ENCODE measurements at regions not wholly inside any gene's neighbourhood (a gene's known extent, or its start where the extent isn't known, plus 50 kb on each side); places are given as distances from the start of the nearest gene placed in this dataset.
"Not testable (repeated sequence)": the region's sequence is repeated elsewhere in the genome, so short reads cannot be mapped to it uniquely, and the experiment has no call there.

DNA sequence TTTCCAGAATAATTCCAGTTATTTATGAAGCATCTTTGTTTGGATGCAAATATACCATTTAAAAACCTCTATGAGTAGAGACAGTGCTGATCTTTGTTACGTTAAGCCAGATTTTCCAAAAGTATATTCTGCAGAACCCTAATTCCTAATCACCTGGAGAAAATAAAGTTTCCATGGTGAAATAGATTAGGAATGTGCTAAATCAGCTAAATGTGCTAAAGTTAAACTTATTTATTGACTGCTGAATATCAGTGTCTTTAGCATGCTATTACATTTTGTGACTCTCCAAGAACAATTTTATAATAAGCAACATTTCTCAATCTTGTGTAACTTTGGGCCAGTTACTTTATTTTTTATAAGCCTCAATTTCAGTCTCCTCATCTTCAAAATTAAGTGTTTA, 196.3 kb upstream of the NFIA start:
- DNase-seq, result no peak

DNA sequence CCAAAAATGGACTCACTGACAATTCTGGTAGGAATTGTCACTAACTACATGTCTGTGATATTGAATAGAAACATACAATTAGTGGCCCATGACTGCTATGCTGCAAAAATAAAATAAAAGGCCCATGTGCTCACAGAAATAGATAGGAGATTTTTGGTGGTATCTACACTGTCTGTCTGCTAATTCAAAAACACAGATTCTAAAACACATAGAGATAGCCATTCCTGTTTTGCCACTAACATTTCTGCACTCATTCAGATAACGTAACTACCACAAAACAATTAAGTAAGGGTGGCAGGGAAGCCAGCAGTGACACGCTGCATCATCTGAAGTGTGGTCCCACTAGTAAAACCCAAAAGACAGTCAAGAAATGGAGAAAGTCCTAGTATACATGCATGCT, 202.2 kb upstream of the NFIA start:
- no peak for DNase-seq

DNA sequence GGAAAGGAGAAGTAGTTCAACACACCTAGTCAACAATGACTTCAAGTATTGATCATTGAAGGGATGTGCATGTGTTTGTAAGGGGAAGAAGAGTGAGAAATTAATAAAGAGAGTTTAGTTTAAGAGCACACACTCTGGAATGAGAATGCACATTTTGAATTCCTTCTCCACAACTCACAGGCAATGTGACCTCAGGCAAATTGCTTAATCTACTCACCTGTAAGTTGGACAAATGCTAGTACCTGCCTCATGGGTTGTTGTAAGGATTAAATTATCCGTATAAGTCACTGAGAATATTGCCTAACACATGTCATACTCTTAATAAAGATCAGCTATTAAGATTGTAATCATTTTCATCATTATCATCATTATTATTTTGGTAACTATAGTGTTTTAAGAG, 204.0 kb upstream of the NFIA start:
- DNase-seq, result no peak

- no peak for DNase-seq
Observed at GRCh38 chr1:60877376-60877775, 205.0 kb upstream of the NFIA start.

DNA sequence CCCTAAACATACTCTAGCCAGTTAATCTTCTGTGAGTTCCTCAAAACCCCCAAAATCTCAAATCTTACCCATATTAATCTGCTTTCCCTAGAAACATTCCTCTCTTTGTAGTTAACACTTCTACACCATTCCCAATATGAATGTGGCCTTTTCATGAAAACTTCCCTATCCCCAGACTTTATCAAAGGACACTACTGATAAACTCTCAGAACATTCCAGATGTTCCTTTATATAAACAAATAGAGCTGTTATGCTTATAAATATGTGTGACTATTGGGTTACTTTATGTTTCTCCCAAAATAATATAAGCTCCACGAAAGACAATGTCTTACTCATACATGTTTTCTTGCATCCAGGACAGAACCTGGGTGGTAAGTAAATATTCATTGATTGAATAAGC, 205.4 kb upstream of the NFIA start:
- DNase-seq, result no peak

GRCh38 chr1:60875138-60875537, 207.2 kb upstream of the NFIA start:
- no peak for DNase-seq

GRCh38 chr1:60874718-60875117, 207.6 kb upstream of the NFIA start:
- no peak for DNase-seq

GRCh38 chr1:60873396-60873795, 209.0 kb upstream of the NFIA start:
- DNase-seq, result not testable (repeated sequence)

DNA sequence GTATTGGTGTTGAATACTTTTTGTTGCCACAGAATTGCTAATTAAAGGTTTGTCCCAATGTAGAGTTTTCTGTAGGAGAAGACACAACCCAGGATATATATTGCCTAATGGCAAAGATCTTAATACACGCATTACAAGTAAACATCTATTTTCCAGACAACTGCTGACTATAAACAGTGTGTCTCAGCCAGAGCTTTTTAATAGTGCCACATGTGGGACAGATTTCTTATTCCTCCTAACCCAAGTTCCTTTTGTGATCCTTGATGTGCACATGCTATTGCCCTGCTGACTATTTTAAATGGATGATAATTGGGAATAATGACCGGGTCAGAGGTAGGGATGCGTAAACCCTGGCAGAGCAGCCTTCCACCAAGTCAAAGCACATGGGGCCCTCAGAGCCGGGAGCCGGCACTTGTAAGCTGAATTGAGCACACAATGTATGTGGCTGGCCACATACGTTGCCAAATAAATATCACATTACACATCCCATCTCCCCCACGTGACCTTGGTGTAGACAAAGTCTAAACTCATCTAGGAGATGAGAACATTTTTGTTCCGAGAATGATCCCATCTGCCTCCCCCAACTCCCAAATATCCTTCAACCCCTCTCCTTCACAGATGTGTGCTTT, 209.8 kb upstream of the NFIA start:
- no peak for DNase-seq

- no peak for DNase-seq
Observed at GRCh38 chr1:60870269-60870865, 212.0 kb upstream of the NFIA start.

DNA sequence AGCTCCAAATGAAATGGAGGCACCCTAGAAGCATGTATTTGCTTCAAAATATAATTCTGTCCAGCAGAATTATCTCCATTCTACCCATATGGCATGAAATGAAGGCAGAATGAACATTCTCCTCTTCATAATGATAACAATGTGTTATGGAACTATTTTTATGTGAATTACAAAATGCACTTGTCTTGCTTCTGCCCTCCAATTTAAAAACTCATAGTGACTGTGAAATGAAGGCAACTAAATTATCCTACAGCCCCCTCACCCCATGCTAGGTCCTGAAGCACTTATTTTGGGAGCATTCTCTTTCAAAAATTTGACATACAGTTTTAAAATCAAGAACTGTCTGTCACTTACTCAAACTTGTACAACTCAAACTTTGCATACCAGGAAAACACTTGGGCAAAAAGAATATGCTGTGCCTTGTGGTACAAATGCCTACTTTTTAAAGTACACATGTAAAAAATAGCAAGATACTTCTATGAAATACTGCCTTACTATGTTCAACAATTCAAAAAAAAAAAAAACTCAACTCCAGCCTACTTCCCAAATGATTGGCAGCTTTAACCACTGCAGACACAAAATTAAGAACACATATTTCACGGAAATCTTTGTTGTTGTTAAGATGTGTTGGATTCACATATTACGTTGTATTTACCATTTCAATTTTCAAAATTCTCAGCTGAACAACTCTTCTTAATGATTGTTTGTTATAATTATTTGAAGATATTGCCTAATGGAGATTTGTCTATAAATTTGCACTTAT, 213.3 kb upstream of the NFIA start:
- no peak for DNase-seq

DNA sequence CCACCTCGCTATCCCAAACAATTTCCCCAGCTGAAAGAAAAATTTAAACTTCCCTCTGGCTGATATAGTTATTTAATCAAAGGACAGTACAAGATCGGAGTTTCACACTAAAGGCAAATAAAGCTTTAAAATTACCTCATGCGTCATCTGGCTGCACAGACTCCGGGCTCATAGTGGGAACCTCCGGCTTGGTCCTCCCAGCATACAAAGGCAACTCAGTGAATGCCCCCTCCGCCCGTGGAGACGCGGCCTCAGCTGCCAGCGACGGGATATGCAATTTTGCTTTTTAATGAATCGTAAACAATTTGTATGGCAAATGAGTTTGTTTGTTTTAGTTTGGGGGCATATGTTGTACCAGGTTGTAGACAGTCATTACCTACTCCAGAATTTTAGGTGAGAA, 214.6 kb upstream of the NFIA start:
- peak; percentile 61 for DNase-seq

- no peak for DNase-seq
Observed at GRCh38 chr1:60866917-60867531, 215.3 kb upstream of the NFIA start.

DNA sequence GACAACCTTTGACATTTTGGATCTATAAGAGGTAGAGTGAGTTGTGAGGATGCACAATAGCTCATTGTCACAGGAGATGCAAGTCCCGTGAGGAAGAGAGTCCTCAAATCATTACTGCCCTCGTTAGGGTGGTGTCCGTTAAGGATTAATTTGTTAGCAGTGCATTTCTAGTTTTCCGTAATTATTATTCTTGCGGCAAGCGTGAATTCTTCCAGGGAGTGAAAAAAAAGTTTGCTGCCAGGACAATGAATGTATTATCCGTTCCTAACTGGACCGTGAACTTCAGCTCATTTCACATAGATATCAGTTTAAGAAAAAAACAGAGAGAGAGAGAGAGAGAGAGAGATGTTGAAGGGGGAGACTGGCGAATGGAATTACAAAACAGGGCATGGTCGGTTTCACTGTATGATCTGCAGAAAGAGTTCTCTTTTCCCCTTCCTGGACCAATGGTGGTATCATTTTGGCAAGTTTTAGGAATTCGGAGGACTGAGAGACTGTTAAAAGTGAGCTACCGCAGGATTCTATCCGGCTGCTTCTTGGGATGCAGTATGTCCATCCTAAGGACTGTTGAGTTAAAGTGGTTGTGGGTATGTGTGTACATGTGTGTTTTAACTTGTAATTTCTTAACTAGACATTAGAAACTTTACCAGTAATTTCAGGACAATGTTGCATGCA, 216.0 kb upstream of the NFIA start:
- no peak for DNase-seq

GRCh38 chr1:60865166-60865565, 217.2 kb upstream of the NFIA start:
- peak; percentile 83 for DNase-seq

GRCh38 chr1:60864722-60865121, 217.6 kb upstream of the NFIA start:
- peak; percentile 72 for DNase-seq

DNA sequence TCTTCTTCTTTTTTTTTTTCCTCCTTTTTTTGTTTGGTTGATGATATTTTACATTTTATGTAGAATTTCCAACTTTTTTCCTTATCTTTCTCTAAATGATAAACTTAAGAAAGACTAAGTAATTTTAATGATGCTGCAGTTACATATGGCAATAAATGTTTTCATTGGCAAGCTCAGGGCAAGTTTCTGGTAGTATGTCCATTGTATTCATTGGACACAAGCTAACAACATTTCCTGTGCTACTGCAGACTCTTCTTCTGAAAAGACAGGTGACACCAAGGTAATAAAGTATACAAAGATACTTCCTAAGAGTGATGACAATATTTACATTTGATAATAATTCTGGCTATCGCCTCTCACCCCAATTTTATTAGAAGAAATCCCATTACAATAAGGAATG, 219.2 kb upstream of the NFIA start:
- no peak for DNase-seq

DNA sequence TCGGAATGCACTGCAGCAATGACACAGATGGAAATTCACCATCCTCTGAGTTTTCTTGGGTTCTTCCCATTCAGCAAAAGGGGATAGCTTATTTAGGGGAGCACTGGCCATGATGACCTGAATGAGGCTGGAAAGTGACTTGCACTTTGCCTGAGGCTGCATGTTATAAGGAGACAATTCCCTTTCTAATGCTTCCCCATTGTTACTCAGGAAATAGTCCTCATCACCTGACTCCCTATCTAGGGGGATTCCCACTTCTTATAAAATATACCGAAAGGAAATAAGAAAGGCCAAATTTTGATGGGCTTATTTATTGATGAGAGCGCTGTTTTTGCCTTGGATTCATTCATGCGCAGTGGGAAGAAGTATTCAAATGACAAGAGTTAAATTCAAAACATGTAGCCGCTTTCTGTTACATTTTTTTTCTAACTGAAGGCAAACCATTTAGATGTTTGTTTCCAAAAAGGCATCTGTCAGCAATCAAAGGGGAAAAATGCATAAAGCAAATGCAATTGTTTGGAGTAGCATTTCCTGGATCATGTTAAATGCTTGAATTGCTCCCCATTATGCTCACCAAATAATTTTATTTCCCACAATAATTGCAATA, 220.3 kb upstream of the NFIA start:
- no peak for DNase-seq

DNA sequence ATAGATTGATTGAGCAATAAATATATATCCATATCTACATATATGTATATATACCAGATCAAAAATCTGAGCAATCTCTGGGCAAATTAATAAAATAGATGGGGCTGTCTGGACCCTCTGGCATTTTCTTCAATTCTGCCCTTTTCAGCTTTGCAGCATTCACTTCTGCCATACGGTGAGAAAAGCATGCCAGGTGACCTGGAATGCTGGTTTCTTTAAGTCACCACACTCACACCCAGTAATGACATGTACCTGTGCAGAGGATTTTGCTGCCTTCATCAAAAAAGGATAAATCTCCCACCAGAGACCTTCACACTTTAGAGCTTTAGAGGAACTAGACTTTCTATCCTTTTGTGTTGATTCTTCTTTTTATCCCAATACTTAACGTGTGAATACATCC, 223.2 kb upstream of the NFIA start:
- no peak for DNase-seq

- DNase-seq, result peak; percentile 84
Observed at GRCh38 chr1:60857851-60858250, 224.5 kb upstream of the NFIA start.

DNA sequence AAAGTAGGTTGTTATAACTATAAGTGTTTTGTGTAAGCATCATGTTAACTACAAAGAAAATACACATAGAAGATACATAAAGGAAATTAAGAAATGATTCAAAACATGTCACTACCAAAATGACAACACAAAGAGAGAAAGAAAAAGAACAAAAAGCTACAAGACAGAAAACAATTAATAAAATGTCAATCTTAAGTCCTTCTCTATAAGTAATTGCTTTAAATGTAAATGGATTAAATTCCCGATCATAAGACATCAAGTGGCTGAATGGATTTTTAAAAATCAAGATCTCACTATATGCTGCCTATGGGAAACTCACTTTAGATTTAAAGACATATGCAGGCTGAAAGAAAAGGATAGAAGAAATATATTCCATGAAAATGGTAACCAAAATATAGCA, 232.3 kb upstream of the NFIA start:
- DNase-seq, result no peak

DNA sequence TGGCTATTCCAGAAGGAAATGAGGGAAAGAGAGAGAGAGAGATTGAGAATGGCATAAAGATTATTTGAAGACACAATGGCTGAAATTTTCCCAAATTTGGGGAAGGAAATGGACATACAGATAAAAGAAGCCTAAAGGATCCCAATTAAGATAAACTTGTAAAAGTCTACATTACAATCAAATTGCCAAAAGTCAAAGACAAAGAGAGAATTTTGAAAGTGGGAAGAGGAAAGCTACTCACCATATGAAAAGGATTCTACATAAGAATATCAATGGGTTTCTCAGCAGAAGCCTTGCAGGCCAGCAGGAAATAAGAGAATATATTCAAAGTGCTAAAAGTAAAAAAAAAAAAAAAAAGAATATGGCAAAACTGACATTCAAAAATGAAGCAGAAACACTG, 233.0 kb upstream of the NFIA start:
- no peak for DNase-seq

GRCh38 chr1:60848583-60849188, 233.7 kb upstream of the NFIA start:
- peak; percentile 43 for DNase-seq

Measured in NCI-H446 treated with DMSO at 0.1 percent for 48 hours (cell line).